COLO668 (cell line): ENCODE measurements at regions not wholly inside any gene's neighbourhood (a gene's known extent, or its start where the extent isn't known, plus 50 kb on each side); places are given as distances from the start of the nearest gene placed in this dataset.
"Not testable (repeated sequence)": the region's sequence is repeated elsewhere in the genome, so short reads cannot be mapped to it uniquely, and the experiment has no call there.

Source experiments
- DNase-seq: peaks from one replicate; lab custom pipeline; 2025; ENCODE audit not compliant: unreplicated experiment; lab: John Stamatoyannopoulos, UW

DNA sequence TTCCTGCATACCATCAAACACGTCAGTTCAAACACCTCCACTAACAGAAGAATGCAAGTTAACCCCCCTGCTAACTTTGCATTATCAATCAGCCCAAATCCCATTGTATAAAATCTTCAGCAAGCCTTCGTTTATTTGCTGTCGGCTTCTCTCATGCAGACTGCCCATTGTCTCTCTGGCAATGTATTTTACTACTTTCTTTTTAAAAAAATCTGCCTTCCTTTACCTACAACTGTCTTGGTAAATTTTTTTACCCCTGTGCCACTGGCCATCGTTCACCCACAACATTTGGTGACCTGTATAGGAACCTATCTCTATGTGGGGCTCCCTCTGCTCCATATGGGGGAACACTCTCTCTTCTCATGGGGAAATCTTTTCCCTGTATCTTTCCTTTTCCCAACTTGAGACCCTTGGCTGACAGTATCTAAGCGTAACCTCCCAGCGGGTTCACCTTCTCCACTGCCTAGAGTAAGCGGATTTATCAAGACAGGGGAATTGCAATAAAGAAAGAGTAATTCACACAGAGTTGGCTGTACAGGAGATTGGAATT, 244.6 kb downstream of the CPXCR1 start:
- DNase-seq, result no peak

DNA sequence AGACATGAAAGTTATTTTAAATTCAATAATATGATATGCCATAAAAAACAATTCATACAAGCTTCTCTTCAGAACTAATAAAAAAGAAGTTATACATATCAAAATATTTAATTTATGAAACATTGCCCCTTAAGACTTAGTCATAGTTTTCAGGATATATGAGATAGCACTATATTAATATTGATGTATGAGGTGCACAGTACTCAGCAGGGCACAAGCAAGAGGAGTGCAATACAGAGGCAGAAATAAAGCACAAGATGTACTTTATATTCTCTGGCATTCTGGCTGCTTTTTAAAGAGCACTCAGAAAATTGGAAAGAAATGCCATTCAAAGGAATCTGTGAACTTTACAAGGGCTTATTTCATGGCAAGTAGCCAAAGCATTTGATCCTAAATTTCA, 274.9 kb downstream of the CPXCR1 start:
- no peak for DNase-seq

DNA sequence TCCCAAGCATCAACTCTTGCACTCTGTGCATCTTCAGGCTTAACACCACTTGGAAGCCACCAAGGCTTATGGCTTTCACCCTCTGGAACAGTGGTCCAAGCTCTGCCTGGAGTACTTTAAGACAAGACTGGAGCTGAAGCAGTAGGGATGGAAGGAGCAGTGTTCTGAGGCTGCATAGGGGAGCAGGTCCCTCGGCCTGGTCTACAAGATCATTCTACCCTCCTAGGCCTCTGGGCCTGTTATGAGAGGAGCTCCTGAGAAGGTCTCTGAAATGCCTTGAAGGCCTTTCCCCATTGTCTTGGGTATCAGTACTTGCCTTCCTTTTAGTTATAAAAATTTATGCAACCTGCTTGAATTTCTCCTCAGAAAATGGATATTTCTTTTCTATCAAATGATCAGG, 286.7 kb downstream of the CPXCR1 start:
- DNase-seq, result no peak

DNA sequence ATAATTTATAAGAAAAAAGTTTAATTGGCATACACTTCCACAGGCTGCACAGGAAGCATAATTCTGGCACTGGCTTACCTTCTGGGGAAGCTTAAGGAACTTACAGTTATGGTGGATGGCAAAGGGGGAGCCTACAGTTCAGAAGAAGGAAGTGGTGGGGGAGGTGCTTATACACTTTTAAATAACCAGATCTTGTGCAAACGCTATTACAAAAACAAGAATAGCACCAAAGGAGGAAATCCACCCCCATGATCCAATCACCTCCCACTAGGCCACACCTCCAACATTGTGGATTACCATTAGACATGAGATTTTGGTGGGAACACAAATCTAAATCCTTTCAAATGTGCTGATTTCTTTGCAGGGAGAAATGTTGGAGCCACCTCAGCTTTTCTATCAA, 287.7 kb downstream of the CPXCR1 start:
- no peak for DNase-seq

DNA sequence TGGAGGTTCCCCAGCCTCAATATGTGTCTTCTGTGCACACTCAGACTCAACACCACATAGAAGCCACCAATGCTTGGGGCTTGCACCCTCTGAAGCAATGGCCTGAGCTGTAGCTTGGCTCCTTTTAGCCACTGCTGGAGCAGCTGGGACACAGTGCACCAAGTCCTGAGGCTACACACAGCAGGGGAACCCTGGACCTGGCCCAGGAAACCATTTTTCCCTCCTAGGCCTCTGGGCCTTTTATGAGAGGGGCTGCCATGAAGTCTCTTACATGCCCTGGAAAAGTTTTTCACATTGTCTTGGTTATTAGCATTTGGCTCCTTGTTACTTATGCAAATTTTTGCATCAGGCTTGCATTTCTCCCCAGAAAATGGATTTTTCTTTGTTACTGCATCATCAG, 306.2 kb downstream of the CPXCR1 start:
- DNase-seq, result no peak

DNA sequence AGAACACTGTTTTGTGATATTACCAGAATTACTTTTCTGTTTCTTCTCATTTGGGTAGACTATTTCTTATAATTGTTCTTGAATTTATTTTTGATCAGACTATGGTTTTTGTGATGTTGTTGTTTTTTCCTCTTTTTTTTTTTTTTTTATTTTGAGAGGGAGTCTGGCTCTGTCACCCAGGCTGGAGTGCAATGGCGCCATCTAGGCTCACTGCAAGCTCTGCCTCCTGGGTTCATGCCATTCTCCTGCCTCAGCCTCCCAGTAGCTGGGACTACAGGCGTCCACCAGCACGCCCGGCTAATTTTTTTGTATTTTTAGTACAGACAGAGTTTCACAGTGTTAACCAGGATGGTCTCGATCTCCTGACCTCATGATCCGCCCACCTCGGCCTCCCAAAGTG, 352.6 kb downstream of the CPXCR1 start:
- DNase-seq, result not testable (repeated sequence)

DNA sequence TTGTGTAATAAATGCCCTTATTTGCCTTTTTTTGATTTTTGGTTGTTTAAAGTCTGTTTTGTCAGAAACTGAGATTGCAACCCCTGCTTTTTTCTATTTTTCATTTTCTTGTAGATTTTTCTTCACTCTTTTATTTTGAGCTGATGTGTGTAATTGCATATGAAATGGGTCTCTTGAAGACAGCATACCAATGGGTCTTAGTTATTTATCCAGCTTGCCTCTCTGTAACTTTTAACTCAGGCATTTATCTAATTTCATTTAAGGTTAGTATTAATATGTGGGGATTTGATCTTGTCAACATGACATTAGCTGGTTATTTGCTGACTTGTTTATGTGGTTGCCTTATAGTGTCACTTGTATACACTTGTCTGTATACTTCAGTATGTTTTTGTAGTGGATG, 378.0 kb downstream of the CPXCR1 start:
- no peak for DNase-seq
